K562 (cell line): ENCODE measurements at regions not wholly inside any gene's neighbourhood (a gene's known extent, or its start where the extent isn't known, plus 50 kb on each side); places are given as distances from the start of the nearest gene placed in this dataset.

Experiments
- ATAC-seq: fragments of 200-7000 bp; cut with Tn5 transposase; 3 replicates; pipeline ENCODE4 v1.9.1; 2020; ENCODE audit warnings: moderate library complexity
- BruUV-seq: library from RNA; stranded (reverse); fragments of 400-500 nt; replicated peaks from 2 replicates; lab custom pipeline; 2021; lab: Mats Ljungman, UMichigan
- CTCF ChIA-PET: fragments of 300-600 bp; formaldehyde crosslinking; extraction: SDS; loops from one replicate; lab custom pipeline; 2021; ENCODE audit warnings: low intra/inter-chr PET ratio; lab: Yijun Ruan, JAX
- POLR2A ChIA-PET: fragments of 300-600, 350-650 bp; sonication (Branson Sonifier 250); formaldehyde crosslinking; extraction: SDS; loops from one replicate; lab custom pipeline; 2021; ENCODE audit warnings: antibody characterized with exemption, inconsistent platforms; lab: Yijun Ruan, JAX
- DNase-seq, 4 experiments: peaks; one replicate each; pipeline versions ENCODE4 v3.0.0 to v3.0.0-alpha.2; 2011 to 2018; ENCODE audit warnings: low spot score in 3 of 4, mixed read lengths in 3 of 4; ENCODE audit errors: extremely low read depth in 1 of 4
- FAIRE-seq: peaks from 2 replicates; lab custom pipeline; 2011; peaks lifted over from hg19 to GRCh38; lab: Jason Lieb, UNC
- H2AFZ ChIP-seq: 2 replicates; pipeline ENCODE4 v1.6.0; 2011; ENCODE audit warnings: low read depth, low read length, control low read depth, inconsistent platforms
- H3K27ac ChIP-seq: fragments of 200-600 bp; 3 replicates; pipeline ENCODE4 v1.8.0; 2011; ENCODE audit warnings: low read depth, mild to moderate bottlenecking, control low read depth, inconsistent platforms, low read length, moderate library complexity, mixed read lengths; ENCODE audit errors: extremely low read depth
- H3K27me3 ChIP-seq, 2 experiments: fragments of 300-600 bp in 1 of 2; 2 replicates in 1 of 2; 3 replicates in 1 of 2; pipeline versions ENCODE4 v1.6.0 to v1.8.0; 2011; ENCODE audit warnings: inconsistent platforms in 2 of 2, low read length in 2 of 2, mild to moderate bottlenecking in 1 of 2, mixed read lengths in 1 of 2, moderate library complexity in 1 of 2; ENCODE audit not compliant: control insufficient read depth in 2 of 2, insufficient read depth in 2 of 2
- H3K36me3 ChIP-seq: fragments of 300-600 bp; 3 replicates; pipeline ENCODE4 v1.8.0; 2011; ENCODE audit warnings: mild to moderate bottlenecking, low read length, inconsistent platforms; ENCODE audit not compliant: control insufficient read depth, insufficient read depth
- H3K4me1 ChIP-seq, 2 experiments: fragments of 200-600 bp in 1 of 2; replicated peaks in 1 of 2; 2 replicates in 1 of 2; 3 replicates in 1 of 2; pipeline versions ENCODE4 v1.5.1 to v1.8.0; 2011; ENCODE audit warnings: inconsistent platforms in 2 of 2, low read length in 2 of 2, mild to moderate bottlenecking in 1 of 2, mixed read lengths in 1 of 2, moderate library complexity in 1 of 2; ENCODE audit not compliant: control insufficient read depth in 2 of 2, insufficient read depth in 2 of 2
- H3K4me2 ChIP-seq: 2 replicates; pipeline ENCODE4 v1.6.1; 2011; ENCODE audit warnings: low read length, control low read depth, inconsistent platforms, mixed read lengths; ENCODE audit not compliant: insufficient read depth
- H3K4me3 ChIP-seq: fragments of 200-600 bp; sonication (generic), shearing (Covaris generic); 2 replicates; pipeline ENCODE4 v1.5.1; 2016; ENCODE audit warnings: control low read depth, inconsistent platforms
- H3K79me2 ChIP-seq: fragments of 200-600 bp; 3 replicates; pipeline ENCODE4 v1.8.0; 2011; ENCODE audit warnings: low read length, inconsistent platforms; ENCODE audit not compliant: control insufficient read depth, insufficient read depth
- H3K9ac ChIP-seq, 2 experiments: 2 replicates each; pipeline versions ENCODE4 v1.6.0 to v1.6.1; 2011; ENCODE audit warnings: low read depth in 2 of 2, low read length in 2 of 2, control low read depth in 1 of 2, inconsistent platforms in 1 of 2, mild to moderate bottlenecking in 1 of 2, mixed read lengths in 1 of 2; ENCODE audit not compliant: insufficient read depth in 1 of 2
- H3K9me1 ChIP-seq: one replicate; pipeline ENCODE4 v1.6.0; 2011; ENCODE audit warnings: inconsistent platforms, mild to moderate bottlenecking, low read length, moderate library complexity; ENCODE audit not compliant: control insufficient read depth, insufficient read depth
- H3K9me3 ChIP-seq: replicated peaks from 2 replicates; pipeline ENCODE4 v1.5.1; 2011; ENCODE audit warnings: low read depth, low read length, inconsistent platforms; ENCODE audit not compliant: control insufficient read depth, insufficient read depth
- H4K20me1 ChIP-seq: replicated peaks from 2 replicates; pipeline ENCODE4 v1.6.1; 2011; ENCODE audit warnings: low read length, inconsistent platforms, mixed read lengths; ENCODE audit not compliant: control insufficient read depth, insufficient read depth
- FOS ChIP-seq: IDR thresholded peaks from 3 replicates; pipeline ENCODE4 v1.6.1; 2011; ENCODE audit not compliant: insufficient read length; ENCODE audit errors: extremely low read depth
- NBN ChIP-seq: fragments of 450-650 bp; IDR thresholded peaks from 2 replicates; pipeline ENCODE4 v1.6.1; 2016; ENCODE audit warnings: low read depth, mild to moderate bottlenecking
- POLR3G ChIP-seq: IDR thresholded peaks from 2 replicates; pipeline ENCODE4 v1.6.1; 2011; ENCODE audit not compliant: insufficient read length, insufficient replicate concordance; ENCODE audit errors: extremely low read depth
- WGBS: fragments of 100-300 bp; shearing (Covaris generic); methylation state at CpG from one replicate; pipeline ENCODE4 v1.1.6; 2016; ENCODE audit warnings: low coverage, mixed read lengths; ENCODE audit not compliant: insufficient coverage; ENCODE audit errors: missing lambda C conversion rate; 5-methylcytosine and 5-hydroxymethylcytosine counted together
- in situ Hi-C: fragments of 300-500 bp; cut with MboI; formaldehyde crosslinking; loops from 4 replicates; pipeline ENCODE4 v1.15.0; 2018; ENCODE audit warnings: inconsistent platforms, mixed read lengths
- intact Hi-C: fragments of 100-400 bp; cut with micrococcal nuclease; formaldehyde crosslinking; loops from 2 replicates; pipeline ENCODE4 v1.14.2; 2022
- TF ChIP-seq, protein P1 (sequence below): fragments of 250-450 bp; sonication (Bioruptor Pico); IDR thresholded peaks from 2 replicates; pipeline ENCODE4 v1.5.0; 2021
- TF ChIP-seq, protein P2 (sequence below): sonication (generic); formaldehyde crosslinking; IDR thresholded peaks from 2 replicates; pipeline ENCODE4 v1.8.0; 2022; ENCODE audit warnings: mild to moderate bottlenecking, missing genetic modification reagents, borderline replicate concordance

DNA sequence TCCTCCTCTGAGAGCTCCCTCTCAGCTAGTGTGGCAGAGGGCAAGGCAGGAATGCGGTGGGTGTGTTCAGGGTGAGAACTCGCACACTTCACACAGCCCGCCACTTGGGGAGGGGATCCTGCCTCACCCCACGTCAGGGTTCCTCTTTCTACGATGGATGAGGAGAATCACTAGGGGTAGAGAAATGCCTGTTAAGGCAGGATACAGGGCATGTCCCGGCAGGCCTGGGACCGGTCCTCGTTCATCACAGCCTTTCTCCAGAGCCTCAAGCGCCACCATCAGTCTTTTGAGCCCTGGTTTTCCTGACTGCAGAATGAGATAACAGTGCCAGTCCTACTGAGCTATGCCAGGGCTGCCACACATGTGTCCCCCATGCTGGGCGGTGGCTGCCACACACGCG, 546.7 kb upstream of the ADARB2 start (continued):
- TF ChIP-seq, protein P1, sequence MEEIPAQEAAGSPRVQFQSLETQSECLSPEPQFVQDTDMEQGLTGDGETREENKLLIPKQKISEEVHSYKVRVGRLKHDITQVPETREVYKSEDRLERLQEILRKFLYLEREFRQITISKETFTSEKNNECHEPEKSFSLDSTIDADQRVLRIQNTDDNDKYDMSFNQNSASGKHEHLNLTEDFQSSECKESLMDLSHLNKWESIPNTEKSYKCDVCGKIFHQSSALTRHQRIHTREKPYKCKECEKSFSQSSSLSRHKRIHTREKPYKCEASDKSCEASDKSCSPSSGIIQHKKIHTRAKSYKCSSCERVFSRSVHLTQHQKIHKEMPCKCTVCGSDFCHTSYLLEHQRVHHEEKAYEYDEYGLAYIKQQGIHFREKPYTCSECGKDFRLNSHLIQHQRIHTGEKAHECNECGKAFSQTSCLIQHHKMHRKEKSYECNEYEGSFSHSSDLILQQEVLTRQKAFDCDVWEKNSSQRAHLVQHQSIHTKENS (CRISPR knock-in tag), result no peak

DNA sequence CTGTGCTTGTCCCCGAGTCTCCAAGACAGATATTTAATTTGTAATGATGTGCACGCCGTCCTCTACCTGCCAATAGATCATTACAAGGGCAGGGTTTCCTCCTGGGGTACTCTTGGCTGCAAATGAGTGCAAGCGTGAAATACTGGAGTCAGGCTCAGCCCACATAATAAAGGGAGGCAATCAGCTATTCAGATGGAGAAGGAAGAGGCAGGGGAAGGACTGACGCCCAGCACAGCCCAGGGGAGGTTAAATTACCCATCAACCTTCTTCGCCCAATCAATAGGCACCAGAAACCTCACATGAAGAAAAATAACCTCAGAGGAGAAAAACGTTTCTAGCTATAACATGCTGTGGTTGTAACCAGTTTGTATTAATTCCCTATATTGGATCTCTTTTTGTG, 544.9 kb upstream of the ADARB2 start:
- 0% methylated on average over 7 of the region's 7 CpGs for WGBS
- DNase-seq (no peak), FAIRE-seq (no peak), ATAC-seq (no peak)
- H3K79me2 ChIP-seq, result no peaks in the 10 kb centered on the region
- H3K9ac ChIP-seq, result no peak overlapping the region
- H4K20me1 ChIP-seq, result no peaks in the 10 kb centered on the region
- BruUV-seq, result no TSS peak
- H3K4me1 ChIP-seq, result no peaks in the 10 kb centered on the region
- in situ Hi-C loops (no loop called here), intact Hi-C loops (no loop called here)
- H2AFZ ChIP-seq, result no peak overlapping the region
- ChIA-PET POLR2A (no interaction called here), CTCF (no interaction called here)
- H3K9me1 ChIP-seq, result no peaks in the 10 kb centered on the region
- no peaks in the 10 kb centered on the region for H3K36me3 ChIP-seq
- H3K27me3 ChIP-seq, result no peaks in the 10 kb centered on the region
- H3K9me3 ChIP-seq, result no peaks in the 10 kb centered on the region
- no peak overlapping the region for H3K4me3 ChIP-seq
- no peak overlapping the region for H3K4me2 ChIP-seq
- TF ChIP-seq, protein P2, sequence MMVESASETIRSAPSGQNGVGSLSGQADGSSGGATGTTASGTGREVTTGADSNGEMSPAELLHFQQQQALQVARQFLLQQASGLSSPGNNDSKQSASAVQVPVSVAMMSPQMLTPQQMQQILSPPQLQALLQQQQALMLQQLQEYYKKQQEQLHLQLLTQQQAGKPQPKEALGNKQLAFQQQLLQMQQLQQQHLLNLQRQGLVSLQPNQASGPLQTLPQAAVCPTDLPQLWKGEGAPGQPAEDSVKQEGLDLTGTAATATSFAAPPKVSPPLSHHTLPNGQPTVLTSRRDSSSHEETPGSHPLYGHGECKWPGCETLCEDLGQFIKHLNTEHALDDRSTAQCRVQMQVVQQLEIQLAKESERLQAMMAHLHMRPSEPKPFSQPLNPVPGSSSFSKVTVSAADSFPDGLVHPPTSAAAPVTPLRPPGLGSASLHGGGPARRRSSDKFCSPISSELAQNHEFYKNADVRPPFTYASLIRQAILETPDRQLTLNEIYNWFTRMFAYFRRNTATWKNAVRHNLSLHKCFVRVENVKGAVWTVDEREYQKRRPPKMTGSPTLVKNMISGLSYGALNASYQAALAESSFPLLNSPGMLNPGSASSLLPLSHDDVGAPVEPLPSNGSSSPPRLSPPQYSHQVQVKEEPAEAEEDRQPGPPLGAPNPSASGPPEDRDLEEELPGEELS (CRISPR knock-in tag), result no peak
- TF ChIP-seq POLR3G, result no peak
- no peak for TF ChIP-seq NBN
- no peak for TF ChIP-seq FOS
- no peak overlapping the region for H3K27ac ChIP-seq
